T follicular helper cell (primary cell): ENCODE measurements at regions not wholly inside any gene's neighbourhood (a gene's known extent, or its start where the extent isn't known, plus 50 kb on each side); places are given as distances from the start of the nearest gene placed in this dataset.

Experiments used
- DNase-seq: peaks from one replicate; pipeline ENCODE4 v3.0.0-alpha.2; 2020; ENCODE audit warnings: low read depth

- DNase-seq, result no peak
Observed at GRCh38 chr5:133708331-133708850, 96.0 kb upstream of the FSTL4 start.

- DNase-seq, result no peak
Observed at GRCh38 chr5:133707629-133708028, 95.3 kb upstream of the FSTL4 start.

- DNase-seq, result no peak
Observed at GRCh38 chr5:133706506-133707430, 94.4 kb upstream of the FSTL4 start.

GRCh38 chr5:133705331-133705730 is 93.0 kb upstream of the FSTL4 start:
- no peak for DNase-seq

GRCh38 chr5:133704411-133704810 is 92.1 kb upstream of the FSTL4 start:
- DNase-seq, result no peak

GRCh38 chr5:133703935-133704334 is 91.6 kb upstream of the FSTL4 start:
- DNase-seq, result no peak

- no peak for DNase-seq
Observed at GRCh38 chr5:133702791-133703770, 90.7 kb upstream of the FSTL4 start.

GRCh38 chr5:133701871-133702270 is 89.5 kb upstream of the FSTL4 start:
- DNase-seq, result no peak

- DNase-seq, result no peak
Observed at GRCh38 chr5:133700251-133700650, 87.9 kb upstream of the FSTL4 start.

GRCh38 chr5:133698646-133699526 is 86.5 kb upstream of the FSTL4 start:
- no peak for DNase-seq

GRCh38 chr5:133698259-133698554 is 85.9 kb upstream of the FSTL4 start:
- no peak for DNase-seq

GRCh38 chr5:133697536-133698258 is 85.4 kb upstream of the FSTL4 start:
- DNase-seq, result no peak

- DNase-seq, result no peak
Observed at GRCh38 chr5:133696782-133697507, 84.6 kb upstream of the FSTL4 start.

- no peak for DNase-seq
Observed at GRCh38 chr5:133696006-133696584, 83.8 kb upstream of the FSTL4 start.

- no peak for DNase-seq
Observed at GRCh38 chr5:133694181-133694831, 82.0 kb upstream of the FSTL4 start.

GRCh38 chr5:133691448-133691847 is 79.1 kb upstream of the FSTL4 start:
- no peak for DNase-seq

GRCh38 chr5:133690746-133691145 is 78.4 kb upstream of the FSTL4 start:
- no peak for DNase-seq

GRCh38 chr5:133688391-133688790 is 76.0 kb upstream of the FSTL4 start:
- no peak for DNase-seq
